Loucy (cell line): ENCODE measurements at regions not wholly inside any gene's neighbourhood (a gene's known extent, or its start where the extent isn't known, plus 50 kb on each side); places are given as distances from the start of the nearest gene placed in this dataset.

ENCODE experiments used
- H2AFZ ChIP-seq: fragments of 200-600 bp; sonication (generic); 2 replicates; pipeline ENCODE4 v1.6.0; 2016; ENCODE audit warnings: antibody characterized with exemption, mild to moderate bottlenecking, low read length, moderate library complexity
- H3F3A ChIP-seq: fragments of 200-600 bp; 2 replicates; pipeline ENCODE4 v1.6.0; 2016; ENCODE audit warnings: antibody characterized with exemption, low read depth, mild to moderate bottlenecking
- H3K27me3 ChIP-seq: fragments of 200-600 bp; sonication (generic); 2 replicates; pipeline ENCODE4 v1.6.1; 2014; ENCODE audit warnings: low read length, mild to moderate bottlenecking; ENCODE audit not compliant: insufficient read depth, poor library complexity, severe bottlenecking
- H3K36me3 ChIP-seq: fragments of 200-600 bp; sonication (generic); 2 replicates; pipeline ENCODE4 v1.6.1; 2016; ENCODE audit warnings: low read length; ENCODE audit not compliant: insufficient read depth
- H3K4me1 ChIP-seq: fragments of 200-600 bp; sonication (generic); 2 replicates; pipeline ENCODE4 v1.5.1; 2014; ENCODE audit warnings: low read length, mild to moderate bottlenecking; ENCODE audit not compliant: insufficient read depth, poor library complexity, severe bottlenecking
- H3K4me2 ChIP-seq: fragments of 200-600 bp; sonication (generic); 2 replicates; pipeline ENCODE4 v1.6.0; 2014; ENCODE audit warnings: antibody characterized with exemption, low read length, low read depth, mild to moderate bottlenecking; ENCODE audit not compliant: poor library complexity, severe bottlenecking
- H3K4me3 ChIP-seq: fragments of 200-600 bp; sonication (generic); 2 replicates; pipeline ENCODE4 v1.5.1; 2014; ENCODE audit warnings: low read length, mild to moderate bottlenecking, mixed read lengths; ENCODE audit not compliant: poor library complexity, severe bottlenecking
- H3K79me2 ChIP-seq: fragments of 200-600 bp; sonication (generic); 2 replicates; pipeline ENCODE4 v1.6.1; 2014; ENCODE audit warnings: low read length; ENCODE audit not compliant: insufficient read depth
- H3K9ac ChIP-seq: fragments of 200-600 bp; sonication (generic); 2 replicates; pipeline ENCODE4 v1.6.0; 2014; ENCODE audit warnings: mild to moderate bottlenecking, low read depth, low read length, moderate library complexity; ENCODE audit not compliant: poor library complexity, severe bottlenecking
- H3K9me2 ChIP-seq: fragments of 200-600 bp; sonication (generic); replicated peaks from 2 replicates; pipeline ENCODE4 v1.6.1; 2016; ENCODE audit warnings: low read depth, low read length, mixed read lengths
- H3K9me3 ChIP-seq: fragments of 200-600 bp; sonication (generic); 2 replicates; pipeline ENCODE4 v1.6.1; 2014; ENCODE audit warnings: mild to moderate bottlenecking, antibody characterized with exemption, low read length, low read depth; ENCODE audit not compliant: insufficient read depth
- H4K20me1 ChIP-seq: fragments of 200-600 bp; sonication (generic); 2 replicates; pipeline ENCODE4 v1.6.0; 2014; ENCODE audit warnings: antibody characterized with exemption, low read length, mild to moderate bottlenecking; ENCODE audit not compliant: insufficient read depth, poor library complexity, severe bottlenecking
- CTCF ChIP-seq: fragments of 200-600 bp; sonication (generic); conservative IDR thresholded peaks from 2 replicates; pipeline ENCODE4 v1.5.1; 2014; ENCODE audit warnings: mild to moderate bottlenecking, antibody characterized with exemption, low read length
- EZH2phosphoT487 ChIP-seq: fragments of 200-600 bp; IDR thresholded peaks from 2 replicates; pipeline ENCODE4 v1.6.1; 2018; ENCODE audit warnings: antibody characterized with exemption, mild to moderate bottlenecking, moderate library complexity, borderline replicate concordance

GRCh38 chr3:115204475-115204874 is 57.4 kb upstream of the ZBTB20 start:
- Histone ChIP-seq H3K79me2 (no peaks in the 10 kb centered on the region), H4K20me1 (no peaks in the 10 kb centered on the region), H3F3A (no peaks in the 10 kb centered on the region), H3K4me3 (no peak overlapping the region), H3K9me3 (no peaks in the 10 kb centered on the region), H3K4me1 (peaks cover 6% of the 10 kb centered on the region), H3K36me3 (no peaks in the 10 kb centered on the region), H3K9me2 (no peaks in the 10 kb centered on the region), H3K27me3 (no peaks in the 10 kb centered on the region), H3K4me2 (no peak overlapping the region), H2AFZ (no peak overlapping the region), H3K9ac (no peak overlapping the region)
- TF ChIP-seq CTCF (no peak), EZH2phosphoT487 (no peak)

- no peaks in the 10 kb centered on the region for H3K9me3 ChIP-seq
- TF ChIP-seq CTCF: no peak
- TF ChIP-seq EZH2phosphoT487: no peak
- H3K4me2 ChIP-seq: no peak overlapping the region
- no peaks in the 10 kb centered on the region for H3F3A ChIP-seq
- no peaks in the 10 kb centered on the region for H3K27me3 ChIP-seq
- no peaks in the 10 kb centered on the region for H3K79me2 ChIP-seq
- H3K4me3 ChIP-seq: no peak overlapping the region
- H3K4me1 ChIP-seq: peaks cover 11% of the 10 kb centered on the region
- no peak overlapping the region for H3K9ac ChIP-seq
- no peaks in the 10 kb centered on the region for H3K36me3 ChIP-seq
- no peaks in the 10 kb centered on the region for H3K9me2 ChIP-seq
- no peaks in the 10 kb centered on the region for H4K20me1 ChIP-seq
- H2AFZ ChIP-seq: no peak overlapping the region
Observed at GRCh38 chr3:115208066-115208750, 61.1 kb upstream of the ZBTB20 start.

- H3K4me2 ChIP-seq: no peak overlapping the region
- no peaks in the 10 kb centered on the region for H3K36me3 ChIP-seq
- H3K9ac ChIP-seq: no peak overlapping the region
- H3K27me3 ChIP-seq: no peaks in the 10 kb centered on the region
- H3K4me1 ChIP-seq: peaks cover 10% of the 10 kb centered on the region
- no peaks in the 10 kb centered on the region for H3K79me2 ChIP-seq
- no peak overlapping the region for H2AFZ ChIP-seq
- H3F3A ChIP-seq: no peaks in the 10 kb centered on the region
- no peaks in the 10 kb centered on the region for H3K9me3 ChIP-seq
- TF ChIP-seq CTCF: no peak
- no peak for TF ChIP-seq EZH2phosphoT487
- H3K4me3 ChIP-seq: no peak overlapping the region
- no peaks in the 10 kb centered on the region for H3K9me2 ChIP-seq
- H4K20me1 ChIP-seq: no peaks in the 10 kb centered on the region
Observed at GRCh38 chr3:115211810-115212492, 64.9 kb upstream of the ZBTB20 start.
